Kasumi-1 (cell line): ENCODE measurements at regions not wholly inside any gene's neighbourhood (a gene's known extent, or its start where the extent isn't known, plus 50 kb on each side); places are given as distances from the start of the nearest gene placed in this dataset.

Experiments used
- DNase-seq, 2 experiments: peaks; one replicate each; lab custom pipeline; 2025; lab: John Stamatoyannopoulos, UW

GRCh38 chr18:11553098-11553940 lies 56.1 kb upstream of the SLC35G4 start:
- DNase-seq: peak; percentile 71 to 78

DNA sequence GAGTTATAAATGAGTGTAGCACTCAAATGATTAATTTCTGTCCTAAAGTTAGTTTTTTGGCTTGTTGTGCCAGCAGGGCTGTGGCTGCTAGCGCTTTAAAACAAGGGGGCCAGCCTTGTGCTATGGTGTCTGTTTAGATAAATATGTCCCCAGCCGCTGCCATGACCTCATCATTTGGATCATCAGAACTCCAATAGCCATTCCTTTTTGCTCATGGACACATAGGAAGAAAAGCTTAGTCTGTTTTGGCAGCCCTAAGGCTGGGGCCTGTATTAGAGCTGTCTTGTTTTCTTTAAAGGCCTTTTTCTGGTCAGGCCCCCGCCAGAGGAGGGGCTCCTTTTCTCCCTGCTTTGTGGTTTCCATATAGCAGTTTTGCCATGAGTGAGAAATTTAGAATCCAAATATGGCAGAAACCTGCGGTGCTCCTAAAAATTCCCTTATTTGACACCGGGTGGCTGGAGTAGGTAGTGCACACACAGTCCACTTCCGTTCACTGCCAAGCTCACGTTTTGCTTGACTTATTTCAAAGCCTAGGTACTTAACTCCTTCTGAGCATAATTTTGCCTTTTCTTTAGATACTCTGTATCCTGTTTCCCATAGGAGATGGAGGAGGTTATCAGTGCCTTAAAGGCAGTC lies 60.4 kb upstream of the SLC35G4 start:
- no peak for DNase-seq

- no peak for DNase-seq
These were observed 61.0 kb upstream of the SLC35G4 start for GRCh38 chr18:11548396-11548795.

DNA sequence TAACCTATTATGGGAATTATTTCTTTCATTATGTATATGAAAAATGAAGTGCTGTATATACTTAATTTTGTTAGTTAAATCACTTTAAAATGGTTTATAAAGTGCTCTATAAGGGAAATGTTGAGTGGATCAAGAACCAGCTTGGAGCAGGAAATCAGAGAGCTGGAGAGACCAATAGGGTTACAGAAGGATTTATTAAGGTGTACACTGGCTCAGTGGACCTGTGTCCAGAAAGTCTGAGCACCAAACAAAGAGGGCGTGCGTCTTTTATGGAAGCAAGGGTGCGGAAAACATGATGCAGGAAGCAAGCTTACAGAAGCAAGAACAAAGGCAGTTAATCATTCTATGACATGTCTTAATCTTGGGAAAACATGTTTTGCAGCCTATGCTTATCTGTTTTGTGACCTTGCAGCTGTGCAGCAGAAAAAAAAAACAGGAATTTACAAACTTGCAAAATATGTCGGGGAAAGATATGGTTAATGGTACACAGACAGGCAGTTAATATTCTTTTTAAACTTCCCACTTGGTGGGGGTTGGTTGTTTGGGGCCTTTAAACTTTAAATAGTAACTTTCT lies 65.2 kb upstream of the SLC35G4 start:
- DNase-seq: no peak

- no peak for DNase-seq
These were observed 68.2 kb upstream of the SLC35G4 start for GRCh38 chr18:11541179-11541578.

DNA sequence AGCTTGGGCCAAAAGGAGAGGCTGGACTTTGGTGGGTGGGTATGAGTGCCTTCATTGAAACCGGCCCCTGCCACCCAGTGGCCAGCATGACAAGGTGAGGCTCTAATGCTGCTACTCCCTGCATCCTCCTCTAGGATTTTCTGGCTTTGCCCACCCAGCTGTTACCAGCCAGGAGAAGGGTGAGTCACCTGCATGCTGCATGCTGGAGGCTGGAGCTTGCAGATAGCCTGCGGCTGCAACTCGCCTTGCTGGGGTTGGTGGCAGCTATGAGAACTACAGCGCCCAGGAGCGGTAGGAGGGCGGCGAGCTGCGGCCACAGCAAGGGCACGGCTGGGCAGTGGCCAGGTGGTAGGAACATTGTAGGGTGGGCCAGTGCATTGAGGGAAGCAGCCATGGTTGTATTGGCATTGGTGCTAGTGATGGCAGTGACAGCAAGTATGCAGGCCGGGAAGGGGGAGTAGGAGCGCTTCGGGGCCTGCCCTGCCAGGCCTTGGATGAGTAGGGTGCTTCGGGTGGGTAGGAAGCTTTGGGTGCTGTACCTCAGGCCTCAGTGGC lies 75.4 kb upstream of the SLC35G4 start:
- DNase-seq: no peak

- DNase-seq: no peak
These were observed 75.9 kb upstream of the SLC35G4 start for GRCh38 chr18:11533513-11533890.

- DNase-seq: no peak
These were observed 76.5 kb upstream of the SLC35G4 start for GRCh38 chr18:11532758-11533512.

GRCh38 chr18:11529081-11529480 lies 80.3 kb upstream of the SLC35G4 start:
- DNase-seq: no peak

DNA sequence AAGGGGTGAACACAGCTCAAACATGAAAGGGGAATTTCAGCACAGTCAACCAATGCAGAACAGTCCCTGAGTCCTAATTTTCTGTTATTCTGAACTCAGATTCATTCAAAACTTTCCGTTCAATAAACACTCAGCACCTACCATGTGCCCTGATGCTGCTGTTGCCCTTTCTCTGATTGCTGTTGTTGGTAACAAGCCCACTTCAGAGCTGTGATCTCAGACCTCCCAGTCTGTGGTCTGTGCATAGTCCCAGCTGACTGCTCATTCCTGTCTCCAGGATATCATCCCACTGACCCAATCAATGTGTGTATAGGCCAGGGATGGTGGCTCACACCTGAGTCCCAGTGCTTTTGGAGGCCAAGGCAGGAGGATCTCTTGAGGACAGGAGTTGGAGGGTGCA lies 82.7 kb upstream of the SLC35G4 start:
- no peak for DNase-seq

- no peak for DNase-seq
These were observed 85.6 kb upstream of the SLC35G4 start for GRCh38 chr18:11523804-11524203.

GRCh38 chr18:11522992-11523391 lies 86.4 kb upstream of the SLC35G4 start:
- no peak for DNase-seq

DNA sequence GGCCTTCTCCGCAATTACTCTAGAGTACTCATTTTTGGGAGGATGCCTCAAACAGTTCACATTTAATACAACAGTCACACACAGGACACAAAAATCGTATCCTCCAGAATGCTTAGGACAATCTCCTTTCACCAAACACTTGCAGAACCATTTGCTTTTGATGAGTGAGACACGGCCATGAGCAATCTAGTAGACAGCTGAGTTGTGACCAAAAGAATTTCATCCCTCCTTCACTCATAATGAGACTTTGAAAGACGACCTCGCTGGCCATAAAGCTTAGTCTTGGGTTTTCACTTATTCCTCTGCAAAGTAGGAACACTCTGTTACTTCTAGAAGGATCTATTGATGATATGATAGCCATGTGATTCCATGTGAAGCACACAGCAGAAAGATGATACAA lies 87.5 kb upstream of the SLC35G4 start:
- no peak for DNase-seq

DNA sequence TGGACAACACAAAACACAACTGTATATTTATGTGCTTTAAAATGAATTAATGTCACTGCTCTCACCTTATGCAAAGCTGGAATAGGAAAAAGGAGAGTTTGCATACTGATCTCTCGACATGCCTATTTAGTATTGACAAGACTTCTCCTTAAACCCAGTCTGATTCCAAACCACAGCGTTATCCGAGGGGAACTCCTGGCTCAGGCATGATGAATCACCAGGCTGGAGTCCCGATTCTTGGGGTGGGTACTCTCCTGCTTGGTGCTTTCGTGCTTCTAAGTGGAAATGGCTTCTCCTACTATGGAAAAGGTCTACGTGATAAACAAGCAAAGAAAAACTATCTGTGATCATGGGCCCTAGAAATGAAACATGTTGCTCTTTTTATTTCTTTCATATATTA lies 88.9 kb upstream of the SLC35G4 start:
- DNase-seq: no peak

GRCh38 chr18:11518788-11519685 lies 90.4 kb upstream of the SLC35G4 start:
- peak; percentile 60 to 82 for DNase-seq

GRCh38 chr18:11517704-11518103 lies 91.7 kb upstream of the SLC35G4 start:
- no peak for DNase-seq

GRCh38 chr18:11516751-11517503 lies 92.5 kb upstream of the SLC35G4 start:
- DNase-seq: no peak

DNA sequence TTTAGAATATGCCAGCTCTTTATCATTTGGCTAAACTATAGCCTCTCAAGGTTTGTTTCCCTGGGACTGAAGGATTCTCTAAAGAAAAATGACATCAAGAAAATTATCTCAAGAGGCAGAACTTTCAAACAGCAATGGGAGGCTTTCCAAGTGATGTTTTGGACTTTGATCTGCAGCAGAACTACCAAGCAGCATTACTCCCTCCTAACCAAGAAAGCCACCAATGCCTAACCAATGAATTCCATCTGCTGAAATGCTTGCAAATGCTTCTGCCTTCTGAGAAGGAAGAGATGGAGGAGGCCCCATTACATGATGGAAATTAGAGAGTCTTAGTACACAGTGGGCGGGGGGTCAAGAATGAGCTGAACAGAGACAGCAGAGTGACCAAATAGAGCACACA lies 95.1 kb upstream of the SLC35G4 start:
- DNase-seq: no peak

- no peak for DNase-seq
These were observed 97.0 kb upstream of the SLC35G4 start for GRCh38 chr18:11512096-11513025.
